GM06990 (cell line): ENCODE measurements at regions not wholly inside any gene's neighbourhood (a gene's known extent, or its start where the extent isn't known, plus 50 kb on each side); places are given as distances from the start of the nearest gene placed in this dataset.

Source experiments
- DNase-seq: peaks from one replicate; pipeline ENCODE4 v3.0.0-alpha.2; 2011; ENCODE audit not compliant: insufficient read length; ENCODE audit errors: extremely low read depth
- H3K27me3 ChIP-seq: replicated peaks from 2 replicates; pipeline ENCODE4 v1.6.0; 2011; ENCODE audit warnings: low read length; ENCODE audit not compliant: control insufficient read depth, insufficient read depth
- H3K36me3 ChIP-seq: 2 replicates; pipeline ENCODE4 v1.5.1; 2011; ENCODE audit warnings: low read length; ENCODE audit not compliant: control insufficient read depth, insufficient read depth
- H3K4me3 ChIP-seq: replicated peaks from 2 replicates; pipeline ENCODE4 v1.5.1; 2011; ENCODE audit warnings: low read depth, mild to moderate bottlenecking, control low read depth, low read length
- CTCF ChIP-seq: IDR thresholded peaks from 2 replicates; pipeline ENCODE4 v1.5.1; 2011; ENCODE audit warnings: low read length, control low read depth, mild to moderate bottlenecking, inconsistent platforms; ENCODE audit not compliant: insufficient read depth, poor library complexity, severe bottlenecking

DNA sequence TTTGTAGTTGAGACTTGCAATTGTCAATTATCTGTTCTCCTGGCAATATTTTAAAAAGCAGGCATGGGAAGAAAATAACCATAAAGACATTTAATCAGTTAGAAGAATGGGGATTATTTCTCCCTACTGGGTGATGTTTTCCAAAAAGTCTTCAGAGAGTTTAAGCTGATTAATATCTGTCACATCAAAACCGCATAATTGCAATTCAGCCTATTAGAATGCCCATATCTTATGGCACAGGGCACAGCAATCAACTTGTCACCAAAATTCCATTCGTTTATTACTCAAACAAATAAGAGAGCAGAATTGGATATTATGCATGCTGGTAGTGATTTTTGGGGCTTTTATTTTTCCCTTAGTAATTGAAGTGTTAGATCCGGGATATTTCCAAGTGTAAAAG is 218.7 kb downstream of the RNF144B start:
- TF ChIP-seq CTCF = no peak
- Histone ChIP-seq H3K36me3 (no peaks in the 10 kb centered on the region), H3K4me3 (no peak overlapping the region), H3K27me3 (no peaks in the 10 kb centered on the region; the same call in 1 of the 2 replicates)
- no peak for DNase-seq

DNA sequence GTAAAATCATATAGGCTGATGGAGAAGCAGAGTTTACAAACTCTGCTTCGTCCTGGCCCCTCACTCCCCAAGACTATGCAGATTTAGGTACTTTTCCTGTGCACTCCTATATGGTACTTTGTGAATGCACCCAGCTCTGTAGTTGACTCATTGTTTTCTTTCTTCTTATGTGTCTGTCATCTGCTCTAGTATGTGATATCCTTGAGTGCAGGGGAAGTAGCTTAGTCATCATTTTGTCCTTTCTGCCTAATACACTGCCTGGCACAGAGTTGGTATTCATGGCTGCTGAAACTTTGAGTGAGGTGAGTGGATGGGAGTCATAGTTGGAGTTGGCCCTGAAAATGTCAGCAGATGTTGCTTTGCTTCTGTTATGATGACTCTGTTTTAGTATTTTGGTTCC is 222.6 kb downstream of the RNF144B start:
- no peaks in the 10 kb centered on the region; the same call in 1 of the 2 replicates for H3K27me3 ChIP-seq
- H3K4me3 ChIP-seq = no peak overlapping the region
- no peak for TF ChIP-seq CTCF
- no peak for DNase-seq
- H3K36me3 ChIP-seq = no peaks in the 10 kb centered on the region

DNA sequence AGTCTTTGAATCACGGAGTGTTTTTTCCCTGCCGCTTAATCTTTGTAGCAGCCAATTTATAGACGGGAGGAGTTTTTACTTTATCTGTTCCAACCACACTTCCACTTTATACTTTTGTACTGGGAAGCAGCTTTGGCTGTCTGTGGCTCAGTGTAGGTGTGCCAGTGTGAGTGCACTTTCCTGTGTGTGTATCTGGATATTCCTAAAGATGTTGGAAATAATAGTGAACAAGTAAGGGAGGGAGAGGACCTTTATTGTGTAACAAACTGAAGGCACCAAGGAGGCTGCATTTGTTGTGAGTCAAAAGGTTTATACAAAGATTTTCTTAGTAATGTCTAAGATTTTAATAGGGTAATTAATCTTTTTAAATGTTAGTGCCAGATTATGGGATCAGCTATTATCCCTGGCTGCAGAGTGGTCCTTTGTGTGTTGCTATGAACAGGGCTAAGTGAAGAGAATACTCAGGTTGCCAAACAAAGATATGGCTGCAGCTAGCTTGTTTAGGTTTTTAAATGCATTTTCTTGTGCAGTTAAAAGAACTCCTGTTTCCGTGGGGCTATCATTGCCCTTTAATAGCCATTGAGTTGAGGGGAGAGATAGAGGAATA is 226.3 kb downstream of the RNF144B start:
- DNase-seq = no peak
- TF ChIP-seq CTCF = no peak
- Histone ChIP-seq H3K4me3 (no peak overlapping the region), H3K36me3 (no peaks in the 10 kb centered on the region), H3K27me3 (no peaks in the 10 kb centered on the region; the same call in 1 of the 2 replicates)

- no peak for DNase-seq
- Histone ChIP-seq H3K4me3 (no peak overlapping the region), H3K36me3 (no peaks in the 10 kb centered on the region), H3K27me3 (no peaks in the 10 kb centered on the region)
- TF ChIP-seq CTCF = no peak
Observed at GRCh38 chr6:18629571-18629970, 242.4 kb downstream of the RNF144B start.

DNA sequence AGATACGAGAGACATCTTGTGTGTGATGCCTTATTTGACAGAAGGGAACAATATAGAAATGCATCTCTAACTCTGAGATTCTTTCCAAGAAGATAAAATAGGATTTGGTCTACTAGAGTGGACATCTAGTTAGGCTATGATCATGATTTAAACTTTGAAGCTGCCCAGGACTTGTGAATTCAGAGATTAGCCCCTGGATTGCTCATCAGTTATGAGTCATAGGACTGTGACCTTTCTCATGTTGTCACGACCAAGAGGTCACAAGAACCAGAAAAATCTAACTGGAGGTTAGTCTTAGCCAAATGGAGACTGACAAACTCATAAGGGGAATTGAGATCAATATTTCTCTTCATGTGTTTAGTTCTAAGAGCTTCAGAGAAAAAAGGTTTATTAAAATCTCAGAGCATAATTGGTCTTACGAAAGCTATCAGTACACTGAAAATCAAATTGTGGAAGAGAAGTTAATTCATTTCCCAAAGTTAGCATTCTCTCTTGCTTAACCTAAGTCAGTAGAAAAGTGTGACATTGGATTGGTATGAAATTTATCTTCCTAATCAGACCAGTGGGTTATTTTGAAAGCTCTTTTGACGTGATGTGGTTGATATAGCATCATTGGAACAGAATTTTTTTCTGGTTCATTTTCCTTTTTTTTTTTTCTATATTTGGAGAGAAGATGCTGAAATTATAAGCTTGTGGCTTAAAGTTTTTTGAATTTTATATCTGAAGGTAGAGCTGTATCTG is 245.7 kb downstream of the RNF144B start:
- Histone ChIP-seq H3K36me3 (no peaks in the 10 kb centered on the region), H3K4me3 (no peak overlapping the region), H3K27me3 (no peaks in the 10 kb centered on the region)
- no peak for DNase-seq
- TF ChIP-seq CTCF = no peak

GRCh38 chr6:18634912-18635311 is 247.8 kb downstream of the RNF144B start:
- DNase-seq = no peak
- H3K36me3 ChIP-seq = no peaks in the 10 kb centered on the region
- H3K27me3 ChIP-seq = no peaks in the 10 kb centered on the region
- no peak overlapping the region for H3K4me3 ChIP-seq
- TF ChIP-seq CTCF = no peak
